ENCODE measurements at regions not wholly inside any gene's neighbourhood (a gene's known extent, or its start where the extent isn't known, plus 50 kb on each side); places are given as distances from the start of the nearest gene placed in this dataset.
"Not testable (repeated sequence)": the region's sequence is repeated elsewhere in the genome, so short reads cannot be mapped to it uniquely, and the experiment has no call there.

DNA sequence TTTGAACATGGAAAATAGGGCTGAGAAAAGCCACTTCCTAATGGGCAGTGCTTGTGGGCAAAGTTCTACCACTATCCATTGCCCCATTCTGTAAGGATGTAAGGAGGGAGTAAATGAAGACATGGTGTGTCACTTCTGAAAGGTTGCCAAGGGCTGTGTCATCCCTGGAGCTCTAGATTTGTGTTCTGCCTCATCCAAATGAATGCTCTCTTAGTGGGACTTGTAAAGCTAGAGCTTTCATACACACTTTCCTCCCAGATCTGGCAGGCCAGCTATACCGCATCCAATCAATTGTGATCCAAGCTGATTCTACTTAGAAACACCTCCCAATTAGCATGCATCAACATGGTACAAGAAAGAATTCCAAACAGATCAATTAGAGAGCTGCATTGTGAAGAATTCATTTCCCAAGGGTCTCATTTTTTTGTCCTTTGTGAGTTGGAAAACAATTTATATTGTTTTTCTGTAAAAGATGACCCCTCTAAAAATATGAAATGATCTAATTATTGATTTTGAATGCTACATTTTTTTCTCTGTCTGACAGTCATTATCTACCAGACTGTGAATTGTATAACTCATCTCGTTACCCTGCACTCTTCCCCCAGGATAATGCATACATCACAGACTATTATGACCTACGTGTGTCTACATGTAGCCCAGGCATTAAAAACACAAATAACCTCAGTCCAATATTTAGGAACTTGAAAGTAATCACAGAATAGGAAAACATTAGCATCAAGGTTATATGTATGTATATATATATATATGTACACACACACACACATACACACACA, 117.1 kb upstream of the DUSP10 start:
- DNase-seq (ENCODE audit: extremely low read depth, low read depth), result no peak

GRCh38 chr1:221857094-221857444, 115.2 kb upstream of the DUSP10 start:
- DNase-seq (ENCODE audit: extremely low read depth, low read depth), result not testable (repeated sequence)

More for the DNA sequence above, 117.1 kb upstream of the DUSP10 start:
- no peak for TF ChIP-seq CTCF (IDR thresholded peaks at IDR 0.05; ENCODE audit: low read depth, low read length)

- DNase-seq (ENCODE audit: extremely low read depth, low read depth), result no peak
These were observed 114.6 kb upstream of the DUSP10 start for GRCh38 chr1:221856228-221857093.

DNA sequence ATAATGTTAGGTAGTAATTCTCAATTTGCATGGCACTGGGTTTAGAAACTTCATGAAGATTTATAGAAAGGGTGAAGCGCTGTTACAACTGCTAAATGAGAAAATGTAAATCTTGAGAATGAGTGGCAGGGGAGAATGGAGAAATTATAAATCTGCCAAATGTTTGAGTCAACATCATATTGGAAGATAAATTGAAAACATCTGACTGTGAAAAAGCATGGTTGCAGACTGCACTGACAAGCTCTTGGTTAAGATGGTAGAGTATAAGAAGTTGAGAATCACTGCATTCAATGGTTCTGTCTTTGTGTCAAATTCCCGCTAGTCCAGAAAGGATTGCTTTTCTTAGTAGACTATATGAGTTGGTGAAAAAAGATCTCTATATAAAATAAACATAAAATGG, 113.3 kb upstream of the DUSP10 start:
- no peak for TF ChIP-seq CTCF (IDR thresholded peaks at IDR 0.05; ENCODE audit: low read depth, low read length)
- no peak for DNase-seq (ENCODE audit: extremely low read depth, low read depth)

More at GRCh38 chr1:221856228-221857093, 114.6 kb upstream of the DUSP10 start:
- no peak for TF ChIP-seq CTCF (IDR thresholded peaks at IDR 0.05; ENCODE audit: low read depth, low read length)

GRCh38 chr1:221851336-221851735, 109.4 kb upstream of the DUSP10 start:
- no peak for TF ChIP-seq CTCF (IDR thresholded peaks at IDR 0.05; ENCODE audit: low read depth, low read length)
- no peak for DNase-seq (ENCODE audit: extremely low read depth, low read depth)

- no peak for DNase-seq (ENCODE audit: extremely low read depth, low read depth)
- no peak for TF ChIP-seq CTCF (IDR thresholded peaks at IDR 0.05; ENCODE audit: low read depth, low read length)
These were observed 108.7 kb upstream of the DUSP10 start for GRCh38 chr1:221850470-221851187.

DNA sequence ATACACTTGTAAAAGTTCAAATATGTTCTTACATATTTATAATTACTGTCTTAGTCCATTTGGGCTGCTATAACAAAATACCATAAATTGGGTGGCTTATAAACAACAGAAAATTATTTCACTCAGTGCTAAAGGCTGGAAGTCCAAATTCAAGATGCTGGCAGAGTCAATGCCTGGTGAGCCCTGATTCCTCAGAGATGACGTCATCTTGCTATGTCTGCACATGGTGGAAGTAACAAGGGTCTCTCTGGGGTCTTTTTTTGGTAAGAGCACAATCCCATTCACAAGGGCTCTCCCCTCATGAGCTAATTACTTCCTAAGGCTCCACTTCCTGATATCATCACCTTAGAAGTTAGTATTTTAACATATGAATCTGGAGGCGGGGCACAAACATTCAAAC, 108.0 kb upstream of the DUSP10 start:
- TF ChIP-seq CTCF (IDR thresholded peaks at IDR 0.05; ENCODE audit: low read depth, low read length), result no peak
- DNase-seq (ENCODE audit: extremely low read depth, low read depth), result no peak
